ENCODE measurements at regions not wholly inside any gene's neighbourhood (a gene's known extent, or its start where the extent isn't known, plus 50 kb on each side); places are given as distances from the start of the nearest gene placed in this dataset.

DNA sequence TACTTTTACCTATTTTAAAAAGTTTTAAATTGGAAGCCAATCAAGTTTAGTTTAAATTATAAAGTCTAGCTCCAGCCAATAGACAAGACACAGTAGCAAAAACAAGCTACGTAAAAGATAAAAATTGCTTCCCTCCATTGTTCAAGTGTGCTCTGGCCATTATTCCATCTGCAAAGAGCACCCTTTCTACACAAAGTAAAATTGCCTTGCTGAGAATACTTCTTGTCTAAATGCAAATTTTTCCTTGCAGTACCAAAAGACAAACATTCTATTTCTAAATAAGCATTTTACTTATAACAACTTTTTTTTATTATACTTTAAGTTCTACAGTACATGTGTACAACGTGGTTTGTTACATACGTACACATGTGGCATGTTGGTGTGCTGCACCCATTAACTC, 75.9 kb upstream of the ZNF746 start:
- H2AK5ac ChIP-seq (ENCODE audit: low read depth, low read length), result no peak overlapping the region

More for the DNA sequence above, 75.9 kb upstream of the ZNF746 start:
- no peak overlapping the region for H2BK120ac ChIP-seq (replicated peaks; ENCODE audit: low read depth, low read length)
- H2BK12ac ChIP-seq (ENCODE audit: low read depth, low read length), result no peak overlapping the region
- H3K79me1 ChIP-seq (ENCODE audit: low read depth, low read length), result no peaks in the 10 kb centered on the region; the same call in 1 of the 2 replicates
- DNase-seq (ENCODE audit: low read depth in 1 of 2, low spot score in 2 of 2), result no peak
- H3K4ac ChIP-seq (replicated peaks; ENCODE audit: insufficient read length, low read depth, low read length), result no peak overlapping the region
- no peak overlapping the region for H4K91ac ChIP-seq (replicated peaks; ENCODE audit: insufficient read length, low read length)
- no peak overlapping the region for H3K27ac ChIP-seq (ENCODE audit: low read depth, low read length)
- no peak overlapping the region for H2BK15ac ChIP-seq (ENCODE audit: low read length)
- TF ChIP-seq TCF12 (IDR thresholded peaks at IDR 0.05; ENCODE audit: low read depth, low read length) (no peak), SAP30 (IDR thresholded peaks at IDR 0.05; ENCODE audit: insufficient read depth, insufficient replicate concordance, low read length) (no peak), KDM5A (IDR thresholded peaks at IDR 0.05; ENCODE audit: low read length) (no peak), CHD2 (IDR thresholded peaks at IDR 0.05; ENCODE audit: low read length) (no peak), SUZ12 (IDR thresholded peaks at IDR 0.05; ENCODE audit: low read length) (no peak), POLR2AphosphoS5 (IDR thresholded peaks at IDR 0.05; ENCODE audit: low read depth, low read length) (no peak), JUN (IDR thresholded peaks at IDR 0.05; ENCODE audit: low read depth, low read length) (no peak)
- no peak overlapping the region for H4K8ac ChIP-seq (ENCODE audit: extremely low read depth, insufficient read depth, low read length)
- peaks cover 2 to 5% of the 10 kb centered on the region in 2 experiments; a peak in 3 of 4 replicates for H3K9me3 ChIP-seq (ENCODE audit: insufficient read depth in 2 of 2, low read depth in 1 of 2, low read length in 1 of 2)
- no peak overlapping the region for H3K56ac ChIP-seq (replicated peaks; ENCODE audit: insufficient read length, low read depth, low read length)
- H3K4me2 ChIP-seq (ENCODE audit: insufficient read depth in 1 of 2, low read depth in 2 of 2, low read length in 2 of 2), result no peak overlapping the region
- no peak overlapping the region for H3K18ac ChIP-seq (ENCODE audit: extremely low read depth, low read length)
- H3K9ac ChIP-seq (replicated peaks in 1 of 4; ENCODE audit: extremely low read depth in 1 of 4, low read depth in 3 of 4, low read length in 3 of 4), result no peak overlapping the region
- H4K20me1 ChIP-seq (replicated peaks in 1 of 2; ENCODE audit: control insufficient read depth in 1 of 2, insufficient read depth in 2 of 2, low read length in 2 of 2), result no peaks in the 10 kb centered on the region
- H2AFZ ChIP-seq (ENCODE audit: low read length), result no peak overlapping the region
- CTCF ChIA-PET (ENCODE audit: partially characterized antibody), result interaction anchor here (0.6 kb wide), 1 partner anchor 22 kb away, joined by 3 read pairs; no protein-coding TSS in a partner anchor
- no peak overlapping the region for H3K23ac ChIP-seq (ENCODE audit: insufficient read length)
- no peaks in the 10 kb centered on the region for H3K27me3 ChIP-seq (replicated peaks in 1 of 4; ENCODE audit: control insufficient read depth in 3 of 4, extremely low read depth in 1 of 4, insufficient read depth in 3 of 4, low read length in 3 of 4)
- H3K36me3 ChIP-seq (ENCODE audit: control insufficient read depth in 2 of 4, insufficient read depth in 4 of 4, low read length in 3 of 4), result 0 out of 8 replicates have a peak, but pooled peaks cover 0 to under 1% (median 0%) of the 10 kb centered on the region in 4 experiments
- no peak overlapping the region for H3K14ac ChIP-seq (ENCODE audit: insufficient read length)
- H3K4me1 ChIP-seq (replicated peaks in 1 of 4; ENCODE audit: control insufficient read depth in 3 of 4, insufficient read depth in 4 of 4, low read length in 3 of 4), result peaks cover 0 to 13% (median 2%) of the 10 kb centered on the region in 4 experiments; a peak in 4 of 7 replicates
- POLR2A ChIA-PET (ENCODE audit: partially characterized antibody), result no interaction called here
- no peak for FAIRE-seq
- no peaks in the 10 kb centered on the region for H3K79me2 ChIP-seq (ENCODE audit: control insufficient read depth in 1 of 2, insufficient read depth in 2 of 2, low read length in 2 of 2)
- no peak overlapping the region for H2BK20ac ChIP-seq (ENCODE audit: low read length)
- no peak overlapping the region for H3K4me3 ChIP-seq (ENCODE audit: extremely low read depth in 1 of 4, insufficient read depth in 2 of 4, low read depth in 3 of 4, low read length in 4 of 4)
- H2BK5ac ChIP-seq (ENCODE audit: low read depth, low read length), result no peak overlapping the region
- WGBS, 2 experiments (ENCODE audit: extremely low coverage in 1 of 2, insufficient coverage in 1 of 2, insufficient read length in 1 of 2, insufficient replicate concordance in 2 of 2, low coverage in 1 of 2, low lambda C conversion rate in 2 of 2, missing lambda C conversion rate in 1 of 2), result 96% methylated on average over 3 of the region's 3 CpGs; no CpG with 5 or more reads in 1 of the 2 experiments
- no peaks in the 10 kb centered on the region; the same call in 1 of the 2 replicates for H3K23me2 ChIP-seq (ENCODE audit: low read depth, low read length)
- no peak overlapping the region for H4K5ac ChIP-seq (ENCODE audit: insufficient read length, low read depth, low read length)

Measured in H1 (cell line).